ENCODE measurements at regions not wholly inside any gene's neighbourhood (a gene's known extent, or its start where the extent isn't known, plus 50 kb on each side); places are given as distances from the start of the nearest gene placed in this dataset.

DNA sequence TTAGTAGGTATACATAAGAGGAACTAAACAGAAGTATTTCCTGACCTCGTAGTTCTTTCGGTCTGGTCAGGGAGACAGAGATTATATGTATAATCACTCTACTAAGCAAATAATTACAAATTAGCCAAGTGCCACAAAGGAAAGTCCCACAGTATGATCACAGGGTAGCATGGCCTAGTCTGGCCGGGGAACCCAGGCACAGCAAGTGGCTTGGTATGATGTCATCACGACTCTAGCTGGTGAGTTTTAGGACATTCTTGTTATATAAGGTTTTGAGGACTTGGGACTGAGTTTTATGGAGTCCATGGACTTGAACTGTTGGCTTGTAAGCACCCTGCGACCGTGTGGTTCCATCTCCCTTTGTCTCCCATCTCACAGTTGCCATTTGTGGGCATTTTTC lies 316.5 kb upstream of the ZFHX3 start:
- no peak for TF ChIP-seq POLR2AphosphoS5 (IDR thresholded peaks at IDR 0.05; ENCODE audit: low read depth, low read length)
- no peak for TF ChIP-seq POLR2A (IDR thresholded peaks at IDR 0.05; ENCODE audit: low read depth, low read length)
- no peak for TF ChIP-seq TAF1 (IDR thresholded peaks at IDR 0.05; ENCODE audit: borderline replicate concordance, low read depth, low read length)
